ENCODE measurements at regions not wholly inside any gene's neighbourhood (a gene's known extent, or its start where the extent isn't known, plus 50 kb on each side); places are given as distances from the start of the nearest gene placed in this dataset.

DNA sequence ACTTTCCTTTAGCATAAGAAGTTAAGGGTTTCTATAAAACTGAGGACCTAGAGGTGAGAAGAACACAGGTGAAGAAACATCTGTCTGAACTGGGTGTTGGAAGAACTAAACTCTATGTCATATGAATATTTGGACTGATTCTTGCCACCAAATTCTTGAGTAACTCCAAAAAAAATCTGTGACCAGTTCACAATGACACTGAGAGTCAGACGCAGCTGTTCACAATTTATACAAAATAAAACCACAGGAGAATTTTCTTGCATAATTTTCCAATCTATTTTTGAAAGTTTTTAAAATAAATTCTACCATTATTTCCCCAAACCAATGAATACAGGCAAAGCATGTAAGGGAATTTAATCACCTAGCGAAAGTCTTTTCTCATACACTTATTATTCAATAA, 148.1 kb upstream of the TCF21 start:
- Histone ChIP-seq H3K27ac (no peak overlapping the region), H3K4me3 (no peak overlapping the region), H3K4me1 (no peaks in the 10 kb centered on the region), H3K9me3 (no peaks in the 10 kb centered on the region), H3K36me3 (no peaks in the 10 kb centered on the region), H3K27me3 (no peaks in the 10 kb centered on the region)
- TF ChIP-seq, protein P1, sequence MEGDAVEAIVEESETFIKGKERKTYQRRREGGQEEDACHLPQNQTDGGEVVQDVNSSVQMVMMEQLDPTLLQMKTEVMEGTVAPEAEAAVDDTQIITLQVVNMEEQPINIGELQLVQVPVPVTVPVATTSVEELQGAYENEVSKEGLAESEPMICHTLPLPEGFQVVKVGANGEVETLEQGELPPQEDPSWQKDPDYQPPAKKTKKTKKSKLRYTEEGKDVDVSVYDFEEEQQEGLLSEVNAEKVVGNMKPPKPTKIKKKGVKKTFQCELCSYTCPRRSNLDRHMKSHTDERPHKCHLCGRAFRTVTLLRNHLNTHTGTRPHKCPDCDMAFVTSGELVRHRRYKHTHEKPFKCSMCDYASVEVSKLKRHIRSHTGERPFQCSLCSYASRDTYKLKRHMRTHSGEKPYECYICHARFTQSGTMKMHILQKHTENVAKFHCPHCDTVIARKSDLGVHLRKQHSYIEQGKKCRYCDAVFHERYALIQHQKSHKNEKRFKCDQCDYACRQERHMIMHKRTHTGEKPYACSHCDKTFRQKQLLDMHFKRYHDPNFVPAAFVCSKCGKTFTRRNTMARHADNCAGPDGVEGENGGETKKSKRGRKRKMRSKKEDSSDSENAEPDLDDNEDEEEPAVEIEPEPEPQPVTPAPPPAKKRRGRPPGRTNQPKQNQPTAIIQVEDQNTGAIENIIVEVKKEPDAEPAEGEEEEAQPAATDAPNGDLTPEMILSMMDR (IDR thresholded peaks at IDR 0.05), result no peak
- TF ChIP-seq POLR2A (IDR thresholded peaks at IDR 0.05), result no peak
- TF ChIP-seq EP300 (IDR thresholded peaks at IDR 0.05), result no peak
- no peak for TF ChIP-seq POLR2AphosphoS5 (IDR thresholded peaks at IDR 0.05)
- DNase-seq, result no peak
- intact Hi-C loops (cut with DNase I), result no loop called here
- 85% methylated on average over 2 of the region's 2 CpGs for WGBS, 2 donors

DNA sequence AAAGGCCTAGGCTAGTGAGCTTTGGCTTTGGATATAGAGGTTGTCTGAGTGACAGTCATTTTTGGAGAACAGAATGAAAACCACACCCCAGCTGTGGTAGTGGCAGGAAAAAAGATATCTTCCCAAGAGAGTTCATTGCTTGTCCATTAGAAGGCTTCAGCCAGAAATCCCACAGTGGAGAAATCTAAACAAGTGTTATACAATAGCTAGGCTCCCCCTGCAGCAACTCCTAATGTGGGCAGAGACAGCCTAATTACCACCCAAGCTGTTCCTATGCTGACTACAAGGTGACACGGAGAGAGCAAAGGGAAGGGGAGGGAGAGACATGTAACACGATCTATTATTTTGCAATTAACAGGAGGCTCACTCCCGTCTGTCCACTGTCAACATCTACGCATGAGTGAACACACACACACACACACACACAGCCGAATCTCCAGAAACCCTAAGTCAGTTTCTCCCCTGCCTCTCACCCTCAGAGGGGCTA, 147.5 kb upstream of the TCF21 start:
- WGBS, 2 donors, result 25 to 36% methylated on average over 5 of the region's 5 CpGs
- H3K4me3 ChIP-seq, result no peak overlapping the region

DNA sequence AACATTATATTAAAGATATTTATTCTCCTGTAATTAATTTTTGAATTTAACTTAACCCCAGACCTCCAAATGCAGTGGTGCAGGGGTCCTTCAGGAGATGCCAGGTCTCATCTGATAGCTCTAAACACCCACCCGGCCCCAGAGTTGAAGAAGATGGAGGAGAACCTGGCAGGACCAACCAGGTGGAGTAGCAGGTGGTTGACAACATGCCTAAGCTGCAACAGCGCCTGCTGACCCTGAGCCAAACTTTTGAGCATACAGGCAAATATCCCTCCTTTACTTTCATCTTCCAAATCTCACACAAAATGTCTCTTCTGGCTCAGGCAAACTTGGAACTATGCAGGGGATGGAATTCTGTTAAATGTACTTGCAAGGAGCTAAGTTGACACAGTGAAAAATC, 145.3 kb upstream of the TCF21 start:
- H3K4me1 ChIP-seq, result no peaks in the 10 kb centered on the region
- 64 to 91% methylated on average over 2 of the region's 2 CpGs for WGBS, 2 donors
- intact Hi-C loops (cut with DNase I), result no loop called here

More for the DNA sequence above, 147.5 kb upstream of the TCF21 start:
- no peaks in the 10 kb centered on the region for H3K9me3 ChIP-seq
- no peaks in the 10 kb centered on the region for H3K36me3 ChIP-seq
- intact Hi-C loops (cut with DNase I), result no loop called here
- no peak for DNase-seq
- H3K4me1 ChIP-seq, result no peaks in the 10 kb centered on the region
- TF ChIP-seq POLR2A (IDR thresholded peaks at IDR 0.05), result no peak
- TF ChIP-seq EP300 (IDR thresholded peaks at IDR 0.05), result no peak
- TF ChIP-seq POLR2AphosphoS5 (IDR thresholded peaks at IDR 0.05), result no peak
- TF ChIP-seq, protein P1 (IDR thresholded peaks at IDR 0.05), result no peak
- no peaks in the 10 kb centered on the region for H3K27me3 ChIP-seq
- H3K27ac ChIP-seq, result no peak overlapping the region

DNA sequence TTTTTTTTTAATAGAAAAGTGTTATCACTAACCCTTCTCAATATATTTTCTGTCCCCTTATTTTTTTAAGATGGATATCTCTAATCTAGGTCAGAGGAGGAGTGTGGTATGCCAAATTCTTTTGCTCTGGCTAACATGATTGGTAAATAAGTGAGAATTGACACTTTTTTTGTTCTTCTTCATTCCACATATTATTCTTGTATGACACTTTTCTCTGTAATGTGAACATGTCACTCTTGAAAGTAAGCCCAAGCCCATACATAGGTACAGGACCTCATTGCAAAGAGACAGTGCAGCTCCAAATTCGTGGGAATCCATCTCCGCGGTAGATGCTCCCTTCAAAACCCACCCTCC, 142.5 kb upstream of the TCF21 start:
- Histone ChIP-seq H3K4me3 (no peak overlapping the region), H3K27ac (no peak overlapping the region), H3K4me1 (no peaks in the 10 kb centered on the region), H3K36me3 (no peaks in the 10 kb centered on the region), H3K9me3 (no peaks in the 10 kb centered on the region), H3K27me3 (no peaks in the 10 kb centered on the region)
- WGBS, 2 donors, result 82 to 91% methylated on average over 3 of the region's 3 CpGs
- no peak for DNase-seq
- intact Hi-C loops (cut with DNase I), result loop anchor here (5.0 kb wide), 1 partner anchor 39 kb away; no protein-coding TSS in a partner anchor
- TF ChIP-seq POLR2AphosphoS5 (IDR thresholded peaks at IDR 0.05) (no peak), EP300 (IDR thresholded peaks at IDR 0.05) (no peak), POLR2A (IDR thresholded peaks at IDR 0.05) (no peak)

More for the DNA sequence above, 145.3 kb upstream of the TCF21 start:
- no peaks in the 10 kb centered on the region for H3K27me3 ChIP-seq
- H3K9me3 ChIP-seq, result no peaks in the 10 kb centered on the region
- H3K36me3 ChIP-seq, result no peaks in the 10 kb centered on the region
- no peak for TF ChIP-seq POLR2AphosphoS5 (IDR thresholded peaks at IDR 0.05)
- no peak for TF ChIP-seq EP300 (IDR thresholded peaks at IDR 0.05)
- H3K4me3 ChIP-seq, result no peak overlapping the region
- H3K27ac ChIP-seq, result no peak overlapping the region
- no peak for DNase-seq

DNA sequence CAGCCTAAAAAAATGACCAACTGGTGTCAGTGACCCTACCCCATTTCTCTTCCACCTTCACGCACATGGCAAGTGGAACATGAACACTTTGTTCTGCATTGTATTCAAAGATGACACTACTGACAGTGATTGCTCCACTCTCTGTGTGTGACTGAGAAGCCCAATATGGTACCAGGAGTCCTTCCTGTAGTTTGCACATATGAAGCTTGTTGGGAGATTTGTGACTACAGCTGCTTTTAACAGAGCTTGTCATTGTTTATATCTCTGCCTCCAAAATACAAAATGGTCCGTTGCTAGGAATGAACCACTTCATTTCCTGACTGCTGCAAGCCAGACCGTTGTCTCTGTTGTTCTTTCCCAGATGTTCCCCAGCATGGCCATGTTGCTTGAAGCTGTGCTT, 140.3 kb upstream of the TCF21 start:
- TF ChIP-seq POLR2A (IDR thresholded peaks at IDR 0.05), result no peak
- no peak for TF ChIP-seq EP300 (IDR thresholded peaks at IDR 0.05)
- TF ChIP-seq, protein P1 (IDR thresholded peaks at IDR 0.05), result no peak
- peak in 2 of 4 donors; percentile 10 to 26 for TF ChIP-seq POLR2AphosphoS5 (IDR thresholded peaks at IDR 0.05)
- intact Hi-C loops (cut with DNase I), result loop anchor here (5.0 kb wide), 1 partner anchor 41 kb away; no protein-coding TSS in a partner anchor
- Histone ChIP-seq H3K9me3 (no peaks in the 10 kb centered on the region), H3K27me3 (no peaks in the 10 kb centered on the region), H3K4me3 (no peak overlapping the region), H3K36me3 (no peaks in the 10 kb centered on the region), H3K4me1 (no peaks in the 10 kb centered on the region), H3K27ac (no peak overlapping the region)
- 58 to 60% methylated on average over 3 of the region's 3 CpGs for WGBS, 2 donors
- DNase-seq, result no peak

DNA sequence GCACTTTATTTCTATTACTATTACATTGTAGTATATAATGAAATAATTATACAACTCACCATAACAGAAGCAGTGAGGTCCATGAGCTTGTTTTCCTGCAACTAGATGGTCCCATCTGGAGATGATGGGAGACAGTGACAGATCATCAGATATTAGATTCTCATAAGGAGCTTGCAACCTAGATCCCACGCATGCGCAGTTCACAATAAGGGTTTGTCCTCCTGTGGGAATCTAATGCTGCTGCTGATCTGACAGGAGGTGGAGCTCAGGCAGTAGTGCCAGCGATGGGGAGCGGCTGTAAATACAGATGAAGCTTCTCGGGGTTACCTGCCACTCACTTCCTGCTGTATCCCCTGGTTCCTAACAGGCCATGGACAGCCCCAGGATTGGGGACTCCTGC, 139.5 kb upstream of the TCF21 start:
- no peaks in the 10 kb centered on the region for H3K4me1 ChIP-seq
- TF ChIP-seq POLR2A (IDR thresholded peaks at IDR 0.05) (no peak), EP300 (IDR thresholded peaks at IDR 0.05) (no peak), POLR2AphosphoS5 (IDR thresholded peaks at IDR 0.05) (no peak)
- TF ChIP-seq, protein P1 (IDR thresholded peaks at IDR 0.05), result no peak
- H3K27ac ChIP-seq, result peak overlapping the region in 1 of 4 donors; percentile 9
- H3K9me3 ChIP-seq, result no peaks in the 10 kb centered on the region
- H3K36me3 ChIP-seq, result no peaks in the 10 kb centered on the region
- H3K27me3 ChIP-seq, result no peaks in the 10 kb centered on the region
- H3K4me3 ChIP-seq, result no peak overlapping the region
- intact Hi-C loops (cut with DNase I), result loop anchor here (5.0 kb wide), 1 partner anchor 42 kb away; no protein-coding TSS in a partner anchor
- 80 to 88% methylated on average over 5 of the region's 5 CpGs for WGBS, 2 donors
- no peak for DNase-seq

All from sigmoid colon (tissue), 6 donors.